Erythroblast (primary cell): ENCODE measurements at regions not wholly inside any gene's neighbourhood (a gene's known extent, or its start where the extent isn't known, plus 50 kb on each side); places are given as distances from the start of the nearest gene placed in this dataset.

Source experiments
- GATA1 ChIP-seq: IDR thresholded peaks from 2 replicates; pipeline ENCODE4 v1.6.1; 2011; ENCODE audit warnings: low read depth, mild to moderate bottlenecking, control low read depth, low read length, moderate library complexity
- POLR2A ChIP-seq: IDR thresholded peaks from 2 replicates; pipeline ENCODE4 v1.6.1; 2011; ENCODE audit warnings: mild to moderate bottlenecking, low read length

- TF ChIP-seq POLR2A, result no peak
- no peak for TF ChIP-seq GATA1
Observed at GRCh38 chr3:187808527-187808895, 63.2 kb upstream of the BCL6 start.
